HEK293T (cell line): ENCODE measurements at regions not wholly inside any gene's neighbourhood (a gene's known extent, or its start where the extent isn't known, plus 50 kb on each side); places are given as distances from the start of the nearest gene placed in this dataset.

Experiments
- ARNT ChIP-seq: fragments of 450-650 bp; IDR thresholded peaks from 2 replicates; pipeline ENCODE4 v1.6.1; 2017; ENCODE audit warnings: mild to moderate bottlenecking
- FOXM1 ChIP-seq: fragments of 450-650 bp; IDR thresholded peaks from 2 replicates; pipeline ENCODE4 v1.6.1; 2017; ENCODE audit warnings: mild to moderate bottlenecking, borderline replicate concordance
- L3MBTL2 ChIP-seq: fragments of 450-650 bp; conservative IDR thresholded peaks from 2 replicates; pipeline ENCODE4 v1.6.1; 2016; ENCODE audit warnings: mild to moderate bottlenecking
- NFRKB ChIP-seq: fragments of 450-650 bp; IDR thresholded peaks from 2 replicates; pipeline ENCODE4 v1.6.1; 2016; ENCODE audit warnings: mild to moderate bottlenecking, moderate library complexity
- SP1 ChIP-seq: fragments of 450-650 bp; IDR thresholded peaks from 2 replicates; pipeline ENCODE4 v1.6.1; 2017
- TARDBP ChIP-seq: fragments of 450-650 bp; IDR thresholded peaks from 2 replicates; pipeline ENCODE4 v1.6.1; 2016

DNA sequence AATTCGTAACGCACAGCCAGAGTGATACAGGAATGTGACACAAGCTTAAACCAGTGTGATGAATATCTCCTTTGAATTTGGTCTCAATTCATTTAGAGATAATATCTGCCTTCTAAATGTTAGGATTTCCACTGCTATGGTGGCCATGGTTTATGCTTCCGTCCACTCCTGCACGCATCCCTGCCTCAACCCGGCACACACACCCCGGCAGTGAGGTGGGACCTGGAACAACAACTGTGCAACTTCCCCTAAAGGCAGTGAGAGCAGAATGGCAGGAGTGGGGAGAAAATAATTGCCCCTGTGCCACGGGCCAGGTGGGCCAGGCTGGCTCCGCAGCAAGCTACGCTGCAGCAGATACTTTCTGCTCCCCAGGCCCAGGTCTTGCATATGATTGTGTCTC lies 72.6 kb upstream of the CPEB4 start:
- TF ChIP-seq SP1 (no peak), FOXM1 (no peak), NFRKB (no peak), TARDBP (no peak), ARNT (no peak), L3MBTL2 (no peak)
